ENCODE measurements at regions not wholly inside any gene's neighbourhood (a gene's known extent, or its start where the extent isn't known, plus 50 kb on each side); places are given as distances from the start of the nearest gene placed in this dataset.

DNA sequence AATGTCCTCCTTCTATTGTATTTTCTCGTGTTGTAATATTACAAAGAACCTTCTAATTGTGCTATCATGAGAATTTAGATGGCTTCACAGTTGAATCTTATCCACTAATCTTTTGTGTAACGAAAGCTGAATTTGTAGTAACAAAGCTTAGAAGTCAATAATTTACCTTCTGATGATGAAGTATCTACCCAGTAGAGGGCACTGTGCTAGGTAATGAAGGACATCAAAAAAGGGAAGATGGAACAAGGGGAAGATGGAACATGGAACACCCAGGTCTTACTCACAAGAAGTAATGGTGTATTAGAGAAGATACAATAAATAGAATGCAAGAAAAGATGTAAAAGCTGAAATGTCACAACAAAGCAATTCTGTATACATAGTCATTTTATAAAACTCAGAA is 131.0 kb upstream of the CCNG1 start:
- Histone ChIP-seq H3K4me3 (ENCODE audit: low read depth in 2 of 2, low read length in 1 of 2) (no peak overlapping the region; a peak in 1 of 4 replicates), H3K79me2 (ENCODE audit: insufficient read depth) (no peaks in the 10 kb centered on the region), H2AFZ (ENCODE audit: low read depth) (no peak overlapping the region), H3K9me3 (no peaks in the 10 kb centered on the region), H3K27me3 (ENCODE audit: insufficient read depth) (no peaks in the 10 kb centered on the region), H3K4me2 (no peak overlapping the region), H3K9ac (no peak overlapping the region), H3K4me1 (ENCODE audit: control insufficient read depth in 1 of 2, insufficient read depth in 2 of 2, low read depth in 1 of 2, low read length in 1 of 2) (no peaks in the 10 kb centered on the region), H3K36me3 (replicated peaks in 1 of 2; ENCODE audit: control insufficient read depth in 1 of 2, insufficient read depth in 2 of 2, low read length in 1 of 2) (no peaks in the 10 kb centered on the region), H3F3A (replicated peaks; ENCODE audit: insufficient read depth) (no peaks in the 10 kb centered on the region), H3K27ac (ENCODE audit: low read depth in 2 of 2, low read length in 1 of 2) (no peak overlapping the region), H4K20me1 (ENCODE audit: insufficient read depth) (no peaks in the 10 kb centered on the region), H3K9me2 (no peaks in the 10 kb centered on the region)
- peak; percentile 16 for DNase-seq
- ChIA-PET CTCF (interaction anchor here (0.6 to 4.1 kb wide), 18 partner anchors 9 to 102 kb away, joined by 3 to 39 read pairs (median 3); no protein-coding TSS in a partner anchor), POLR2A (no interaction called here)
- TF ChIP-seq RFX5 (IDR thresholded peaks at IDR 0.05; ENCODE audit: low read length): no peak
- TF ChIP-seq MXI1 (IDR thresholded peaks at IDR 0.05; ENCODE audit: low read depth, low read length): no peak
- TF ChIP-seq, protein P1, sequence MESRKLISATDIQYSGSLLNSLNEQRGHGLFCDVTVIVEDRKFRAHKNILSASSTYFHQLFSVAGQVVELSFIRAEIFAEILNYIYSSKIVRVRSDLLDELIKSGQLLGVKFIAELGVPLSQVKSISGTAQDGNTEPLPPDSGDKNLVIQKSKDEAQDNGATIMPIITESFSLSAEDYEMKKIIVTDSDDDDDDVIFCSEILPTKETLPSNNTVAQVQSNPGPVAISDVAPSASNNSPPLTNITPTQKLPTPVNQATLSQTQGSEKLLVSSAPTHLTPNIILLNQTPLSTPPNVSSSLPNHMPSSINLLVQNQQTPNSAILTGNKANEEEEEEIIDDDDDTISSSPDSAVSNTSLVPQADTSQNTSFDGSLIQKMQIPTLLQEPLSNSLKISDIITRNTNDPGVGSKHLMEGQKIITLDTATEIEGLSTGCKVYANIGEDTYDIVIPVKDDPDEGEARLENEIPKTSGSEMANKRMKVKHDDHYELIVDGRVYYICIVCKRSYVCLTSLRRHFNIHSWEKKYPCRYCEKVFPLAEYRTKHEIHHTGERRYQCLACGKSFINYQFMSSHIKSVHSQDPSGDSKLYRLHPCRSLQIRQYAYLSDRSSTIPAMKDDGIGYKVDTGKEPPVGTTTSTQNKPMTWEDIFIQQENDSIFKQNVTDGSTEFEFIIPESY (IDR thresholded peaks at IDR 0.05; ENCODE audit: borderline replicate concordance, low read depth): no peak
- TF ChIP-seq NFIC (IDR thresholded peaks at IDR 0.05; ENCODE audit: borderline replicate concordance): no peak
- no peak for TF ChIP-seq FOSL2 (IDR thresholded peaks at IDR 0.05; ENCODE audit: borderline replicate concordance, low read depth)
- no peak for TF ChIP-seq EP300 (IDR thresholded peaks at IDR 0.05; ENCODE audit: borderline replicate concordance in 1 of 2, low read depth in 1 of 2, low read length in 1 of 2)
- no peak for TF ChIP-seq GATA2 (CRISPR knock-in tag; IDR thresholded peaks at IDR 0.05)
- peak; percentile 25; the same call in 1 of the 2 replicates for TF ChIP-seq SMC3 (IDR thresholded peaks at IDR 0.05; ENCODE audit: low read depth, low read length)
- TF ChIP-seq, protein P2, sequence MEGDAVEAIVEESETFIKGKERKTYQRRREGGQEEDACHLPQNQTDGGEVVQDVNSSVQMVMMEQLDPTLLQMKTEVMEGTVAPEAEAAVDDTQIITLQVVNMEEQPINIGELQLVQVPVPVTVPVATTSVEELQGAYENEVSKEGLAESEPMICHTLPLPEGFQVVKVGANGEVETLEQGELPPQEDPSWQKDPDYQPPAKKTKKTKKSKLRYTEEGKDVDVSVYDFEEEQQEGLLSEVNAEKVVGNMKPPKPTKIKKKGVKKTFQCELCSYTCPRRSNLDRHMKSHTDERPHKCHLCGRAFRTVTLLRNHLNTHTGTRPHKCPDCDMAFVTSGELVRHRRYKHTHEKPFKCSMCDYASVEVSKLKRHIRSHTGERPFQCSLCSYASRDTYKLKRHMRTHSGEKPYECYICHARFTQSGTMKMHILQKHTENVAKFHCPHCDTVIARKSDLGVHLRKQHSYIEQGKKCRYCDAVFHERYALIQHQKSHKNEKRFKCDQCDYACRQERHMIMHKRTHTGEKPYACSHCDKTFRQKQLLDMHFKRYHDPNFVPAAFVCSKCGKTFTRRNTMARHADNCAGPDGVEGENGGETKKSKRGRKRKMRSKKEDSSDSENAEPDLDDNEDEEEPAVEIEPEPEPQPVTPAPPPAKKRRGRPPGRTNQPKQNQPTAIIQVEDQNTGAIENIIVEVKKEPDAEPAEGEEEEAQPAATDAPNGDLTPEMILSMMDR (IDR thresholded peaks at IDR 0.05): peak; percentile 57
- WGBS (ENCODE audit: low lambda C conversion rate): 1% methylated on average over 2 of the region's 2 CpGs

DNA sequence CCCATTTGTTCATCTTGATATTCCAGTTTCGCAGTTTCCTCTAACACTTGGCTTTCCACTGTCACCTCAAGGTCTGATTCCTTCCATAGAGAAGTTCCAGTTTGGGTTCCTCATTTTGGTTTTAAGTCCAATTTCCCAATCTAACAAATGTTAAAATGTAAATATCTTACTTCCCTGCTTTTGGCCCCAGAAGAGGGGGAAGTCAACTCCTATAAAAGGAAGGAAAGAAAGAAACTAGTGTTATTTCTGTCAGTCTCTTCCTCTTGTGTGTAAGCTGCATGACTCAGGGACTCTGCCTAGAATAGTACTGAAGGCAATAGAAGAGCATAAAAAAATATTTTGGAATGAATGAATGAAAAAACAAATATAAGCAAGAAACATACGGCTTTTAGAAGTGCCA is 127.5 kb upstream of the CCNG1 start:
- Histone ChIP-seq H3K4me2 (no peak overlapping the region), H3F3A (replicated peaks; ENCODE audit: insufficient read depth) (no peaks in the 10 kb centered on the region), H3K4me1 (ENCODE audit: control insufficient read depth in 1 of 2, insufficient read depth in 2 of 2, low read depth in 1 of 2, low read length in 1 of 2) (no peaks in the 10 kb centered on the region), H2AFZ (ENCODE audit: low read depth) (no peak overlapping the region), H3K36me3 (replicated peaks in 1 of 2; ENCODE audit: control insufficient read depth in 1 of 2, insufficient read depth in 2 of 2, low read length in 1 of 2) (no peaks in the 10 kb centered on the region), H3K9me2 (no peaks in the 10 kb centered on the region), H3K27me3 (ENCODE audit: insufficient read depth) (no peaks in the 10 kb centered on the region), H3K79me2 (ENCODE audit: insufficient read depth) (no peaks in the 10 kb centered on the region), H3K27ac (ENCODE audit: low read depth in 2 of 2, low read length in 1 of 2) (no peak overlapping the region), H3K4me3 (ENCODE audit: low read depth in 2 of 2, low read length in 1 of 2) (no peak overlapping the region), H3K9me3 (no peaks in the 10 kb centered on the region), H3K9ac (no peak overlapping the region), H4K20me1 (ENCODE audit: insufficient read depth) (no peaks in the 10 kb centered on the region)
- POLR2A ChIA-PET: no interaction called here
- no peak for DNase-seq
- no peak for TF ChIP-seq NRF1 (IDR thresholded peaks at IDR 0.05; ENCODE audit: low read depth, low read length)
- TF ChIP-seq EP300 (IDR thresholded peaks at IDR 0.05; ENCODE audit: borderline replicate concordance in 1 of 2, low read depth in 1 of 2, low read length in 1 of 2): no peak
- TF ChIP-seq GATA2 (CRISPR knock-in tag; IDR thresholded peaks at IDR 0.05): no peak
- no peak for TF ChIP-seq TEAD4 (IDR thresholded peaks at IDR 0.05; ENCODE audit: borderline replicate concordance, insufficient read depth)
- TF ChIP-seq RXRA (IDR thresholded peaks at IDR 0.05; ENCODE audit: borderline replicate concordance, low read depth): no peak
- TF ChIP-seq MAX (IDR thresholded peaks at IDR 0.05; ENCODE audit: low read depth): no peak
- TF ChIP-seq RFX5 (IDR thresholded peaks at IDR 0.05; ENCODE audit: low read length): no peak
- TF ChIP-seq, protein P2 (IDR thresholded peaks at IDR 0.05): no peak
- CTCF ChIA-PET: interaction anchor here (1.6 kb wide), 1 partner anchor 99 kb away, joined by 4 read pairs; no protein-coding TSS in a partner anchor
- WGBS (ENCODE audit: low lambda C conversion rate): 25% methylated on average over 2 of the region's 2 CpGs

Data from SK-N-SH (cell line).